T-cell (primary cell): ENCODE measurements at regions not wholly inside any gene's neighbourhood (a gene's known extent, or its start where the extent isn't known, plus 50 kb on each side); places are given as distances from the start of the nearest gene placed in this dataset.
A peak's percentile ranks its signal among the peaks of the same experiment; 100 is the strongest.

Experiments
- ATAC-seq, 4 experiments: fragments of 200-7000 bp in 3 of 4; fragments of 150-1000 bp in 1 of 4; cut with Tn5 transposase; replicated peaks in 1 of 4; 1 replicate in 3 of 4; 2 replicates in 1 of 4; pipeline ENCODE4 v1.10.0; 2021; ENCODE audit warnings: moderate library complexity in 3 of 4, mild to moderate bottlenecking in 2 of 4, moderate number of reproducible peaks in 1 of 4
- CTCF ChIA-PET, 2 donors: fragments of 300-600 bp; sonication (Branson Sonifier 250); formaldehyde crosslinking; loops; one replicate each; lab custom pipeline; 2022; ENCODE audit warnings: antibody characterized with exemption in 2 of 2; lab: Charles Lee
- POLR2A ChIA-PET, 2 donors: fragments of 300-600 bp; sonication (Branson Sonifier 250); formaldehyde crosslinking; loops; one replicate each; lab custom pipeline; 2022; ENCODE audit warnings: antibody characterized with exemption in 2 of 2; lab: Charles Lee
- DNase-seq, 35 experiments: peaks; one replicate each; pipeline versions ENCODE4 v3.0.0 to v3.0.0-alpha.2; 2013 to 2023
- H3K27ac ChIP-seq: one replicate; pipeline ENCODE4 v1.5.1; 2013; ENCODE audit warnings: low read length
- H3K27me3 ChIP-seq, 2 experiments: replicated peaks in 1 of 2; 1 replicate in 1 of 2; 2 replicates in 1 of 2; pipeline versions ENCODE4 v1.6.1 to v1.7.0; 2013; ENCODE audit warnings: low read length in 1 of 2, mixed read lengths in 1 of 2; ENCODE audit not compliant: control insufficient read depth in 2 of 2, insufficient read depth in 2 of 2; ENCODE audit errors: extremely low read depth in 1 of 2
- H3K36me3 ChIP-seq, 2 donors: 1 replicate in 1 of 2; 2 replicates in 1 of 2; pipeline versions ENCODE4 v1.6.1 to v1.7.0; 2013; ENCODE audit warnings: low read length in 1 of 2; ENCODE audit not compliant: control insufficient read depth in 2 of 2, insufficient read depth in 1 of 2; ENCODE audit errors: extremely low read depth in 1 of 2
- H3K4me1 ChIP-seq, 2 experiments: 1 replicate in 1 of 2; 2 replicates in 1 of 2; pipeline versions ENCODE4 v1.6.1 to v1.7.0; 2013; ENCODE audit warnings: low read length in 2 of 2, mixed read lengths in 1 of 2; ENCODE audit not compliant: insufficient read depth in 2 of 2, control insufficient read depth in 1 of 2; ENCODE audit errors: extremely low read depth in 1 of 2
- H3K4me3 ChIP-seq, 2 donors: 1 replicate in 1 of 2; 2 replicates in 1 of 2; pipeline versions ENCODE4 v1.5.1 to v1.7.0; 2013; ENCODE audit warnings: mild to moderate bottlenecking in 2 of 2, low read length in 1 of 2, moderate library complexity in 1 of 2; ENCODE audit not compliant: control insufficient read depth in 1 of 2; ENCODE audit errors: extremely low read depth in 1 of 2
- H3K9me3 ChIP-seq: 2 replicates; pipeline ENCODE4 v1.7.0; 2013
- H3K27ac Mint-ChIP-seq, 2 donors: one replicate each; pipeline ENCODE4 v1.8.0; 2020 to 2021; ENCODE audit warnings: mild to moderate bottlenecking in 2 of 2, mixed read lengths in 2 of 2
- H3K27me3 Mint-ChIP-seq, 2 donors: one replicate each; pipeline ENCODE4 v1.8.0; 2021 to 2022; ENCODE audit warnings: mixed read lengths in 2 of 2
- H3K36me3 Mint-ChIP-seq: one replicate; pipeline ENCODE4 v1.8.0; 2021; ENCODE audit warnings: mixed read lengths
- H3K4me1 Mint-ChIP-seq, 3 donors: one replicate each; pipeline ENCODE4 v1.8.0; 2020 to 2022; ENCODE audit warnings: mixed read lengths in 3 of 3, mild to moderate bottlenecking in 1 of 3
- H3K4me3 Mint-ChIP-seq, 3 donors: one replicate each; pipeline ENCODE4 v1.8.0; 2020 to 2022; ENCODE audit warnings: mild to moderate bottlenecking in 3 of 3, mixed read lengths in 3 of 3, moderate library complexity in 3 of 3
- H3K9me3 Mint-ChIP-seq, 3 donors: one replicate each; pipeline ENCODE4 v1.8.0; 2020 to 2022; ENCODE audit warnings: mixed read lengths in 3 of 3
- WGBS: methylation state at CpG from one replicate; pipeline ENCODE4 v1.1.5; 2013; ENCODE audit warnings: missing lambda C conversion rate; ENCODE audit not compliant: insufficient coverage; 5-methylcytosine and 5-hydroxymethylcytosine counted together

GRCh38 chr9:105114964-105115728, 129.3 kb upstream of the SLC44A1 start:
- no peaks in the 10 kb centered on the region for H3K27me3 Mint-ChIP-seq
- peak overlapping the region in 2 of 3 donors; percentile 51 to 65 for H3K4me3 Mint-ChIP-seq
- H3K27ac ChIP-seq, result no peak overlapping the region
- DNase-seq (peak in 31 of 35 experiments; percentile 4 to 58 (median 13)), ATAC-seq (peak; percentile 39 to 78 (median 66))
- H3K9me3 ChIP-seq, result no peaks in the 10 kb centered on the region
- peak overlapping the region; percentile 33 to 69 for H3K27ac Mint-ChIP-seq
- peaks cover 30 to 41% (median 38%) of the 10 kb centered on the region in 3 donors for H3K4me1 Mint-ChIP-seq
- CTCF ChIA-PET, result interaction anchor here (0.6 to 0.8 kb wide), 2 partner anchors 458 to 766 kb away, joined by 3 read pairs; no protein-coding TSS in a partner anchor
- POLR2A ChIA-PET, result interaction anchor here in 1 of 2 donors (0.7 kb wide), 1 partner anchor 177 kb away, joined by 3 read pairs; no protein-coding TSS in a partner anchor
- no peaks in the 10 kb centered on the region for H3K9me3 Mint-ChIP-seq
- peaks cover 20 to 29% of the 10 kb centered on the region in 2 experiments for H3K4me1 ChIP-seq
- no peak overlapping the region for H3K4me3 ChIP-seq
- no peaks in the 10 kb centered on the region for H3K36me3 ChIP-seq
- H3K27me3 ChIP-seq, result peaks cover 0 to 2% of the 10 kb centered on the region in 2 experiments
- WGBS, result 30% methylated on average over 4 of the region's 11 CpGs
- no peaks in the 10 kb centered on the region for H3K36me3 Mint-ChIP-seq

GRCh38 chr9:105116052-105116868, 128.2 kb upstream of the SLC44A1 start:
- ChIA-PET POLR2A (no interaction called here), CTCF (no interaction called here)
- Mint-ChIP-seq H3K36me3 (no peaks in the 10 kb centered on the region), H3K27ac (peak overlapping the region in 1 of 2 donors; percentile 27), H3K4me1 (peaks cover 30 to 47% (median 38%) of the 10 kb centered on the region in 3 donors), H3K27me3 (no peaks in the 10 kb centered on the region), H3K9me3 (no peaks in the 10 kb centered on the region), H3K4me3 (peak overlapping the region in 1 of 3 donors; percentile 65)
- Histone ChIP-seq H3K36me3 (no peaks in the 10 kb centered on the region), H3K4me3 (no peak overlapping the region), H3K9me3 (no peaks in the 10 kb centered on the region), H3K4me1 (peaks cover 20 to 29% of the 10 kb centered on the region in 2 experiments), H3K27me3 (no peaks in the 10 kb centered on the region), H3K27ac (no peak overlapping the region)
- DNase-seq (no peak), ATAC-seq (no peak)
- whole genome bisulfite sequencing, result 92% methylated on average over 7 of the region's 9 CpGs

GRCh38 chr9:105117234-105117633, 127.2 kb upstream of the SLC44A1 start:
- H3K9me3 Mint-ChIP-seq, result no peaks in the 10 kb centered on the region
- Histone ChIP-seq H3K4me3 (no peak overlapping the region), H3K9me3 (no peaks in the 10 kb centered on the region), H3K27ac (no peak overlapping the region), H3K27me3 (no peaks in the 10 kb centered on the region), H3K36me3 (no peaks in the 10 kb centered on the region), H3K4me1 (peaks cover 25 to 29% of the 10 kb centered on the region in 2 experiments)
- no peaks in the 10 kb centered on the region for H3K27me3 Mint-ChIP-seq
- no peak for ATAC-seq
- peaks cover 39 to 54% (median 47%) of the 10 kb centered on the region in 3 donors for H3K4me1 Mint-ChIP-seq
- WGBS, result 100% methylated on average over 2 of the region's 2 CpGs
- H3K27ac Mint-ChIP-seq, result no peak overlapping the region
- no peaks in the 10 kb centered on the region for H3K36me3 Mint-ChIP-seq
- no peak for DNase-seq
- ChIA-PET POLR2A (no interaction called here), CTCF (no interaction called here)
- no peak overlapping the region for H3K4me3 Mint-ChIP-seq

- Histone ChIP-seq H3K27ac (no peak overlapping the region), H3K4me1 (peaks cover 28 to 29% of the 10 kb centered on the region in 2 experiments), H3K9me3 (no peaks in the 10 kb centered on the region), H3K36me3 (no peaks in the 10 kb centered on the region), H3K27me3 (peaks cover 0 to 2% of the 10 kb centered on the region in 2 experiments), H3K4me3 (no peak overlapping the region)
- no peaks in the 10 kb centered on the region for H3K9me3 Mint-ChIP-seq
- no peaks in the 10 kb centered on the region for H3K36me3 Mint-ChIP-seq
- ChIA-PET CTCF (no interaction called here), POLR2A (no interaction called here)
- no CpG with 5 or more reads among the region's 5 CpGs for WGBS
- H3K4me3 Mint-ChIP-seq, result no peak overlapping the region
- DNase-seq (no peak), ATAC-seq (no peak)
- peaks cover 39 to 47% (median 40%) of the 10 kb centered on the region in 3 donors for H3K4me1 Mint-ChIP-seq
- no peak overlapping the region for H3K27ac Mint-ChIP-seq
- H3K27me3 Mint-ChIP-seq, result no peaks in the 10 kb centered on the region
Observed at GRCh38 chr9:105118636-105119035, 125.8 kb upstream of the SLC44A1 start.

- Histone ChIP-seq H3K4me3 (no peak overlapping the region), H3K4me1 (peaks cover 24% of the 10 kb centered on the region in 2 experiments), H3K9me3 (no peaks in the 10 kb centered on the region), H3K27me3 (peaks cover 0 to 2% of the 10 kb centered on the region in 2 experiments), H3K36me3 (no peaks in the 10 kb centered on the region), H3K27ac (no peak overlapping the region)
- WGBS, result 100% methylated on average over 3 of the region's 6 CpGs
- ATAC-seq (no peak), DNase-seq (no peak)
- POLR2A ChIA-PET, result no interaction called here
- Mint-ChIP-seq H3K36me3 (no peaks in the 10 kb centered on the region), H3K9me3 (no peaks in the 10 kb centered on the region), H3K4me1 (peaks cover 33 to 42% (median 35%) of the 10 kb centered on the region in 3 donors), H3K27me3 (no peaks in the 10 kb centered on the region), H3K27ac (no peak overlapping the region), H3K4me3 (no peak overlapping the region)
- CTCF ChIA-PET, result no interaction called here
Observed at GRCh38 chr9:105119156-105119555, 125.3 kb upstream of the SLC44A1 start.

- Histone ChIP-seq H3K9me3 (no peaks in the 10 kb centered on the region), H3K4me1 (peaks cover 13 to 19% of the 10 kb centered on the region in 2 experiments), H3K4me3 (no peak overlapping the region), H3K27me3 (peaks cover 0 to 5% of the 10 kb centered on the region in 2 experiments), H3K36me3 (no peaks in the 10 kb centered on the region), H3K27ac (no peak overlapping the region)
- ChIA-PET CTCF (interaction anchor here (0.6 to 1.3 kb wide), 2 partner anchors 106 to 182 kb away, joined by 3 read pairs; no protein-coding TSS in a partner anchor), POLR2A (interaction anchor here in 1 of 2 donors (0.6 kb wide), 1 partner anchor 44 kb away, joined by 4 read pairs; no protein-coding TSS in a partner anchor)
- Mint-ChIP-seq H3K4me1 (peaks cover 23 to 30% (median 30%) of the 10 kb centered on the region in 3 donors), H3K36me3 (no peaks in the 10 kb centered on the region), H3K27me3 (no peaks in the 10 kb centered on the region), H3K27ac (no peak overlapping the region), H3K4me3 (no peak overlapping the region), H3K9me3 (no peaks in the 10 kb centered on the region)
- DNase-seq, result no peak
- 29% methylated on average over 1 of the region's 3 CpGs for WGBS
- no peak for ATAC-seq
Observed at GRCh38 chr9:105121861-105122430, 122.5 kb upstream of the SLC44A1 start.
